K562 (cell line): ENCODE measurements at regions not wholly inside any gene's neighbourhood (a gene's known extent, or its start where the extent isn't known, plus 50 kb on each side); places are given as distances from the start of the nearest gene placed in this dataset.
A peak's percentile ranks its signal among the peaks of the same experiment; 100 is the strongest.

Experiments
- DNMT1 ChIP-seq: fragments of 450-650 bp; IDR thresholded peaks from 2 replicates; pipeline ENCODE4 v1.6.1; 2016; ENCODE audit warnings: antibody characterized with exemption, mild to moderate bottlenecking
- LCOR ChIP-seq: sonication (generic); formaldehyde crosslinking; IDR thresholded peaks from 2 replicates; pipeline ENCODE4 v1.8.0; 2022; ENCODE audit warnings: mild to moderate bottlenecking, missing genetic modification reagents
- MEF2D ChIP-seq: conservative IDR thresholded peaks from 2 replicates; pipeline ENCODE4 v1.6.1; 2016; ENCODE audit warnings: low read depth, missing genetic modification characterization, missing compliant biosample characterization
- MTF1 ChIP-seq: fragments of 250-450 bp; sonication (Bioruptor Pico); IDR thresholded peaks from 2 replicates; pipeline ENCODE4 v1.9.0; 2021; ENCODE audit warnings: moderate library complexity, mild to moderate bottlenecking, inconsistent platforms, borderline replicate concordance
- NFIC ChIP-seq: fragments of 450-650 bp; IDR thresholded peaks from 2 replicates; pipeline ENCODE4 v1.6.1; 2017; ENCODE audit warnings: mild to moderate bottlenecking, inconsistent platforms
- NONO ChIP-seq, 2 experiments: fragments of 200-400 bp in 1 of 2; fragments of 450-650 bp in 1 of 2; formaldehyde crosslinking in 1 of 2; IDR thresholded peaks; 2 replicates each; pipeline ENCODE4 v1.6.1; 2017; ENCODE audit warnings: low read depth in 2 of 2, mild to moderate bottlenecking in 2 of 2, moderate library complexity in 2 of 2, low read length in 1 of 2
- ZNF778 ChIP-seq: fragments of 450-650 bp; formaldehyde crosslinking; IDR thresholded peaks from 2 replicates; pipeline ENCODE4 v1.4.0; 2020; ENCODE audit warnings: mild to moderate bottlenecking, moderate library complexity
- TF ChIP-seq, protein P1 (sequence below), 2 experiments: IDR thresholded peaks in 1 of 2; conservative IDR thresholded peaks in 1 of 2; 2 replicates each; pipeline ENCODE4 v1.6.1; 2016; ENCODE audit warnings: low read depth in 2 of 2, mild to moderate bottlenecking in 1 of 2, missing compliant biosample characterization in 1 of 2, missing genetic modification characterization in 1 of 2, moderate library complexity in 1 of 2
- TF ChIP-seq, protein P2 (sequence below): fragments of 200-400 bp; formaldehyde crosslinking; IDR thresholded peaks from 2 replicates; pipeline ENCODE4 v1.6.1; 2017; ENCODE audit warnings: mild to moderate bottlenecking, low read depth, low read length, moderate library complexity
- TF ChIP-seq, protein P3 (sequence below), 2 experiments: fragments of 450-650 bp in 1 of 2; sonication (generic) in 1 of 2; formaldehyde crosslinking in 1 of 2; IDR thresholded peaks in 1 of 2; conservative IDR thresholded peaks in 1 of 2; 2 replicates each; pipeline versions ENCODE4 v1.6.1 to v1.8.1; 2016 to 2023; ENCODE audit warnings: mild to moderate bottlenecking in 2 of 2, moderate library complexity in 2 of 2, inconsistent platforms in 1 of 2, missing genetic modification reagents in 1 of 2

DNA sequence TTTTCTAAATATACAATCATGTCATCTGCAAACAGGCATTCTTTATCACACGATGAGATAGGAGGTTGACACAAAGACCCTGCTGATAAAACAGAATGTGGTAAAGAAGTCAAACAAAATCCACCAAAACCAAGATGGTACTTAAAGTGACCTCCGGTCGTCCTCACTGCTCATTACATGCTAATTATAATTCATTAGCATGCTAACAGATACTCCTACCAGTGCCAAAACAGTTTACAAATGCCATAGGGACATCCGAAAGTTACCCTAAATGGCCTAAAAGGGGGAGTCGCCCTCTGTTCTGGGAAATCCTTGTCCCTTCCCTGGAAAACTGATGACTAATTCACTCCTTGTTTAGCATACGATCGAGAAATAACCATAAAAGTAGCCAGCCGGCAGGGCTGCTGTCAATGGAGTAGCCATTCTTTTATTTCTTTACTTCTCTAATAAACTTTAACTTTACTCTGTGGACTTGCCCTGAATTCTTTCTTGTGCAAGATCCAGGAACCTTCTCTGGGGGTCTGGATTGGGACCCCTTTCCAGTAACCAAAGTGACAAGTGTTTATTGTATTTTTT lies 126.6 kb downstream of the CCDC71L start (continued):
- TF ChIP-seq DNMT1: no peak
- TF ChIP-seq, protein P1, sequence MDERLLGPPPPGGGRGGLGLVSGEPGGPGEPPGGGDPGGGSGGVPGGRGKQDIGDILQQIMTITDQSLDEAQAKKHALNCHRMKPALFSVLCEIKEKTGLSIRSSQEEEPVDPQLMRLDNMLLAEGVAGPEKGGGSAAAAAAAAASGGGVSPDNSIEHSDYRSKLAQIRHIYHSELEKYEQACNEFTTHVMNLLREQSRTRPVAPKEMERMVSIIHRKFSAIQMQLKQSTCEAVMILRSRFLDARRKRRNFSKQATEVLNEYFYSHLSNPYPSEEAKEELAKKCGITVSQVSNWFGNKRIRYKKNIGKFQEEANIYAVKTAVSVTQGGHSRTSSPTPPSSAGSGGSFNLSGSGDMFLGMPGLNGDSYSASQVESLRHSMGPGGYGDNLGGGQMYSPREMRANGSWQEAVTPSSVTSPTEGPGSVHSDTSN (CRISPR knock-in tag; IDR thresholded peaks at IDR 0.05; ENCODE audit: low read depth): no peak
- TF ChIP-seq, protein P1 (tag; conservative IDR thresholded peaks at IDR 0.05; ENCODE audit: low read depth): no peak
- TF ChIP-seq MTF1 (CRISPR knock-in tag): no peak
- TF ChIP-seq, protein P2, sequence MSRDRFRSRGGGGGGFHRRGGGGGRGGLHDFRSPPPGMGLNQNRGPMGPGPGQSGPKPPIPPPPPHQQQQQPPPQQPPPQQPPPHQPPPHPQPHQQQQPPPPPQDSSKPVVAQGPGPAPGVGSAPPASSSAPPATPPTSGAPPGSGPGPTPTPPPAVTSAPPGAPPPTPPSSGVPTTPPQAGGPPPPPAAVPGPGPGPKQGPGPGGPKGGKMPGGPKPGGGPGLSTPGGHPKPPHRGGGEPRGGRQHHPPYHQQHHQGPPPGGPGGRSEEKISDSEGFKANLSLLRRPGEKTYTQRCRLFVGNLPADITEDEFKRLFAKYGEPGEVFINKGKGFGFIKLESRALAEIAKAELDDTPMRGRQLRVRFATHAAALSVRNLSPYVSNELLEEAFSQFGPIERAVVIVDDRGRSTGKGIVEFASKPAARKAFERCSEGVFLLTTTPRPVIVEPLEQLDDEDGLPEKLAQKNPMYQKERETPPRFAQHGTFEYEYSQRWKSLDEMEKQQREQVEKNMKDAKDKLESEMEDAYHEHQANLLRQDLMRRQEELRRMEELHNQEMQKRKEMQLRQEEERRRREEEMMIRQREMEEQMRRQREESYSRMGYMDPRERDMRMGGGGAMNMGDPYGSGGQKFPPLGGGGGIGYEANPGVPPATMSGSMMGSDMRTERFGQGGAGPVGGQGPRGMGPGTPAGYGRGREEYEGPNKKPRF: no peak
- TF ChIP-seq, protein P3, sequence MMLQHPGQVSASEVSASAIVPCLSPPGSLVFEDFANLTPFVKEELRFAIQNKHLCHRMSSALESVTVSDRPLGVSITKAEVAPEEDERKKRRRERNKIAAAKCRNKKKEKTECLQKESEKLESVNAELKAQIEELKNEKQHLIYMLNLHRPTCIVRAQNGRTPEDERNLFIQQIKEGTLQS (IDR thresholded peaks at IDR 0.05): peak; percentile 97
- TF ChIP-seq, protein P3 (CRISPR knock-in tag; conservative IDR thresholded peaks at IDR 0.05): peak; percentile 61; the same call in 1 of the 2 replicates
- TF ChIP-seq LCOR (CRISPR knock-in tag): 0 out of 2 replicates have a peak, but pooled peaks have one; percentile 41
- no peak for TF ChIP-seq NONO (IDR thresholded peaks at IDR 0.05; ENCODE audit: low read depth in 2 of 2, low read length in 1 of 2)
- TF ChIP-seq NFIC: no peak
- no peak for TF ChIP-seq ZNF778 (CRISPR knock-in tag)
- TF ChIP-seq MEF2D: peak; percentile 67; the same call in 1 of the 2 replicates
